ENCODE measurements at regions not wholly inside any gene's neighbourhood (a gene's known extent, or its start where the extent isn't known, plus 50 kb on each side); places are given as distances from the start of the nearest gene placed in this dataset.

DNA sequence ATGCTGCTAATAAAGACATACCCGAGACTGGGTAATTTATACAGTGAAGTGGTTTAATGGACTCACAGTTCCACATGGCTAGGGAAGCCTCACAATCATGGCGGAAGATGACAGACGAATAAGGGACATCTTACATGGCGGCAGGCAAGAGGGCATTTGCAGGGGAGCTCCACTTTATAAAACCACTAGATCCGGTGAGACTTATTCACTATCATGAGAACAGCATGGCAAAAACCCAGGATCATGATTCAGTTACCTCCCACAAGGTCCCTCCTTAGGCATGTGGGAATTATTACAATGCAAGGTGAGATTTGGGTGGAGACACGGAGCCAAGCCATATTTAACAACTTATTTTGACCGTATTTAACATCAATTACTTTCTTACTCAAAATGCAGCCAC, 739.0 kb downstream of the NCAM2 start:
- H3K9me3 Mint-ChIP-seq: peaks cover 4% of the 10 kb centered on the region
- intact Hi-C loops (cut with micrococcal nuclease): no loop called here
- no peak overlapping the region for H3K27ac Mint-ChIP-seq
- POLR2A ChIA-PET: no interaction called here
- H3K36me3 Mint-ChIP-seq: no peaks in the 10 kb centered on the region
- H3K27me3 Mint-ChIP-seq: no peaks in the 10 kb centered on the region
- DNase-seq: no peak
- no peak overlapping the region for H3K4me3 Mint-ChIP-seq
- CTCF ChIA-PET: no interaction called here
- H3K4me1 Mint-ChIP-seq (ENCODE audit: low read depth): no peaks in the 10 kb centered on the region

DNA sequence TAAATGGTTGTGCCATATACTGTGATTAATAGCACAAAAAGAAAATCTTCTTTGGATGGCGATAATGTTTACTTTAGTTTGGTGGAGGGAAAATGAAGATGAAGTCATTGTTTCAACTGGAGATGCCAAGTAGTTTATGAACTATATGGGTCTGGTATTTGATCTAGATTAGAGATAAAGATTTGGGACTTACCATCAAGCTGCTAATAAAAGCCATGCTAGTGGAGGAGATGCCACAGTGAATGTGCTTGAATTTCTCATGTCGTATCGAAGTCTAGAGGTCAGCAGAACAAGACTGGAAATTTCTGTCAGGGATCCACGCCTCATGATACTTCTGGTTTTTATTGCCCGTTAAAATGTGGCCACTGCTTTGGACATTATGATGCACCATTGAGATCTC, 742.0 kb downstream of the NCAM2 start:
- intact Hi-C loops (cut with micrococcal nuclease): no loop called here
- peaks cover 11% of the 10 kb centered on the region for H3K9me3 Mint-ChIP-seq
- POLR2A ChIA-PET: no interaction called here

DNA sequence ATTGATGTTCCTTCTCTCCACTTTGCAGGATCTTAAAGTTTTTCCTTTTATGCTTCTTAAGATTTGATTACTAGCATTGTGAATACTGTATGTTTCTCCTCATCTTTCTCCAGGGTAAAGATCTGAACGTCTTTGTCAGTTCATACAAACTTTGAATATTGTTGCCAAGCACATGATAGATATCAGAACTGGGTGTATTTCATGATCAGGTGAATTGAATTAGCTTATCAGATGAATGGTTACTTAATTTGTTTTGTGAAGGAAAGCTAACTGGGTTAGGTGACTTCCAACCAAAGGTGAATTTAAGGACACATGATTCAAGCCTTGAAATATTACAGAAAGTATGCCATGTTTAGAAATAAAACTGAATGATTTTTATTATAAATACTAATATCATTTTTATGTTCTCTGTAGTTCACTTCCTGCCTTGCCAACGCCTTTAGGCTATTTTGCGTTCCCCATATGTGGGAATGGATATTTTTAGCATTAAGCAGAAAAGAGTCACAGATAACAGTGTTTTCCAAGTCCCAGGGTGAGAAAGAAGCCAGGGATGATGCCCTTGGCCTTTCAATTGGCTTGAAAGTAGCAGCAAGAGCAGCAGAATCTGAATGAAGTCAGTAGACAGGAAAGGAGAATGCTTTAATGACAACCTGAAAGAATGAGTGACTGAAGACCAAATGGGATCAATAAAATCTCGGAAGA, 752.1 kb downstream of the NCAM2 start:
- Mint-ChIP-seq H3K27me3 (no peaks in the 10 kb centered on the region), H3K36me3 (no peaks in the 10 kb centered on the region), H3K27ac (no peak overlapping the region), H3K4me1 (ENCODE audit: low read depth) (no peaks in the 10 kb centered on the region), H3K9me3 (peaks cover 22% of the 10 kb centered on the region), H3K4me3 (no peak overlapping the region)
- CTCF ChIA-PET: no interaction called here
- intact Hi-C loops (cut with micrococcal nuclease): no loop called here
- POLR2A ChIA-PET: no interaction called here
- no peak for DNase-seq

More for the DNA sequence above, 742.0 kb downstream of the NCAM2 start:
- Mint-ChIP-seq H3K4me1 (ENCODE audit: low read depth) (no peaks in the 10 kb centered on the region), H3K36me3 (no peaks in the 10 kb centered on the region), H3K27me3 (no peaks in the 10 kb centered on the region), H3K4me3 (no peak overlapping the region), H3K27ac (no peak overlapping the region)
- CTCF ChIA-PET: no interaction called here
- DNase-seq: no peak

DNA sequence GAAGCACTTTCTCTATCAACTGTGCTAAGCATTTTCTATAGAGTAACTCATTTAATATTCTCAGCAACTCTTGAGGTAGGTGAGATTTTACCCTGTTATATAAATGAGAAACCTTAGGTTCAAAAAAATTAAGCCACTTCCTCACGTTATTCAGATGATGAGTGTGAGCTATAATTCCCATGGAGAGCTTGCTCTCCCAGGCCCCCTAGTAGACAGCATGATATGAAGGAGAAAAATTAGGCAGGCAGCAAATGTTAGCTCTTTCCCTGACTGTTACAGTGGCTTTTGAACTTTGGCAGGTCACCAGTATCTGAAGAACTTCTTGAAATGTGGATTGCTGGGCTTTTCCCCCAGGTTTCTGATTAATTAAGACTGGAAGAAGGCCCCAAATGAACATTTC, 753.1 kb downstream of the NCAM2 start:
- Mint-ChIP-seq H3K27me3 (no peaks in the 10 kb centered on the region), H3K4me1 (ENCODE audit: low read depth) (no peaks in the 10 kb centered on the region), H3K27ac (no peak overlapping the region), H3K9me3 (peaks cover 20% of the 10 kb centered on the region), H3K36me3 (peaks cover under 1% of the 10 kb centered on the region), H3K4me3 (no peak overlapping the region)
- ChIA-PET CTCF (no interaction called here), POLR2A (no interaction called here)
- intact Hi-C loops (cut with micrococcal nuclease): no loop called here
- no peak for DNase-seq

DNA sequence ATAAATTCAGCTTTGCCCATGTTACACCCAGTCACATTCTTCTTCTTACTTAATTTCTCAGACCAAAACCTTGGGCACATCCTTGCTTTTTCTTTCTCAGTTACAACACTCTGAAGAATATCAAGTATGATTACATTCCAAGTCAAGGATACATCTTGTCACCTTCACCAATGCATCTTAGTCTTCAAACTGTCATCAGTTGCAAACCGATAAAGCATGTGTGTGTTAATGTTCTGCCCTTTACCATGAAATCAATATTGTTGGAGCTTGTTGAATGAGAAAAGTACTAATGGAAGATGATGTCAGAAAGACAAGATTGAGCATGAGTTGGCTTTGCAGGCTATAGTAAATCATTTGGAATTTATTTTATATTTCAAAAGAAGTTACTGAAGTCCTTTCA, 764.6 kb downstream of the NCAM2 start:
- POLR2A ChIA-PET: no interaction called here
- CTCF ChIA-PET: no interaction called here
- H3K9me3 Mint-ChIP-seq: peaks cover 6% of the 10 kb centered on the region

DNA sequence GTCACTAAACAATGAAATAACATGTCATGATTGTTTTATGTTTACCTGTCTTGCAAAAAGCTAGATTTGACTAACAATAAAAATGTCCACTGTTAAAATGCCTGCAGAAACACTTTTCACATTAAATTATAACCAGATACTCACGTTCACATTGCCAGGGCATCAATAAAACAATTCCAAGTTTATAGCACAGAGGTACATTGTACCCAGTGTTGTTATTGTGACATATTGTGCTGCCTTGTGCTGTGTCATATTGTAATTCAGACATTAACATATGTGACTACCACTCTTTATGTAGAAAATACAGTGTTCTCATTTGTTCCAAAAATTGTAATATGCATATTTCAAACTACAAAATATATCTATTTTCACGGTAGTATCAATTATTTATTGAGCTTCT, 766.1 kb downstream of the NCAM2 start:
- no peak overlapping the region for H3K4me3 Mint-ChIP-seq
- no peak overlapping the region for H3K27ac Mint-ChIP-seq
- ChIA-PET CTCF (no interaction called here), POLR2A (no interaction called here)
- no peaks in the 10 kb centered on the region for H3K36me3 Mint-ChIP-seq
- DNase-seq: no peak
- no peaks in the 10 kb centered on the region for H3K4me1 Mint-ChIP-seq (ENCODE audit: low read depth)
- H3K27me3 Mint-ChIP-seq: no peaks in the 10 kb centered on the region
- H3K9me3 Mint-ChIP-seq: peaks cover 16% of the 10 kb centered on the region
- intact Hi-C loops (cut with micrococcal nuclease): no loop called here

More for the DNA sequence above, 764.6 kb downstream of the NCAM2 start:
- H3K4me1 Mint-ChIP-seq (ENCODE audit: low read depth): no peaks in the 10 kb centered on the region
- intact Hi-C loops (cut with micrococcal nuclease): no loop called here
- no peaks in the 10 kb centered on the region for H3K36me3 Mint-ChIP-seq
- DNase-seq: no peak
- H3K4me3 Mint-ChIP-seq: no peak overlapping the region
- no peak overlapping the region for H3K27ac Mint-ChIP-seq
- no peaks in the 10 kb centered on the region for H3K27me3 Mint-ChIP-seq

DNA sequence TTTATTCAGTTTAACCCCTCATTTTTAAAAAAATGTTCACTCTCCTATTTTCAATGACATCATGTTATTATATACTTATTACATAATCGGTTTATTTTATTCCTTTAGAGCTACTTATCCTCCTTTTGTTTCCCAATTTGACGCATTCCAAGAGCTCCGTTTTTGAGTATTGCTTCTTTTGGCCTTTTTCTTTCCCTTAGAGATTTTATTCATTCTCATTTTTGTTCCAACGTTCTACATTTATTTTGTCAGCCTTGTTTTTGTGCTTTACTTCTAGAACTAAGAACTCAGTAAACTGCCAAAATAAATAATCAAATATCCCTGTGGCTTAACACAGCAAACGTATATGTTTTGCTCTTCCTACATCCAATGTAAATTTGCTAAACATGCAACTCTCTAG, 769.1 kb downstream of the NCAM2 start:
- Mint-ChIP-seq H3K4me3 (no peak overlapping the region), H3K4me1 (ENCODE audit: low read depth) (no peaks in the 10 kb centered on the region), H3K27ac (no peak overlapping the region), H3K36me3 (no peaks in the 10 kb centered on the region), H3K27me3 (no peaks in the 10 kb centered on the region), H3K9me3 (peaks cover 17% of the 10 kb centered on the region)
- POLR2A ChIA-PET: no interaction called here
- intact Hi-C loops (cut with micrococcal nuclease): no loop called here
- CTCF ChIA-PET: no interaction called here
- no peak for DNase-seq

DNA sequence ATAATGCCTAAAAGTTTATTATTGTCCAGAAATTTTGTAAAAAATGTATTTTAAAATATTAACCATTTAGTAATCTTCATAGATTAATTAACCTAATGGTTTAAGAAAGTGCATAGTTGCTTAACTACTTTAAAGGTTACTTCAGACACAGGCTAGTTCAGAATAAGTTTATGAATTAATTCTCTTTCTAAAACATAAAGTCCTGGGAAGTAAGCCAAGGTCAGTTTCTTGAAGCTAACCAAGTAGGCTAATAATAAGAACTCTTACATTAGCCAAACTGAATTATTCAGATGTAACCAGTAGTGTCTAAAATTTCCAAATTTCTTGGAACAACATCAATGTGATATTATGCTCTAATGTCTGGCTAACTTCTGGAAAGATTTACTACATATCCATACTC, 790.4 kb downstream of the NCAM2 start:
- CTCF ChIA-PET: no interaction called here
- intact Hi-C loops (cut with micrococcal nuclease): no loop called here
- Mint-ChIP-seq H3K4me1 (ENCODE audit: low read depth) (no peaks in the 10 kb centered on the region), H3K36me3 (no peaks in the 10 kb centered on the region), H3K9me3 (peaks cover 11% of the 10 kb centered on the region), H3K27me3 (no peaks in the 10 kb centered on the region), H3K27ac (no peak overlapping the region), H3K4me3 (no peak overlapping the region)
- no peak for DNase-seq
- POLR2A ChIA-PET: no interaction called here

DNA sequence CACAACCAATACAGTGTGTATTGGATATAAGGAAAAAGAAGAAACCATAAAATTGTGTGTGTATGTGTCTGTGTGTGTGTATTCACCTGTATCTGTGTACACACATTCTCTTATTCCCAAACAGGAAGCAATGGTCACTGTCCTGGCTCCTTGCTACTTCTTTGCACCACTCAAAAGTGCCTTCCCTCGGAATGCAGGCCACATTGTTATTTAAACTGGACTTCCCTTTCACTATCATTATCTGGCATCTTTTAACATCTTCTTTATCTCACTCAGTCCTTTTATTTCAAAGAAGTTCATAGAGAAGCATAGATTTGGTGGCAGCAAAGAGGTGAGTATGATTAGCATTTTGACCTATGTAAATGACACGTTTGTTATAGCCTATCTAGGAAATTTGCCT, 803.7 kb downstream of the NCAM2 start:
- Mint-ChIP-seq H3K4me3 (no peak overlapping the region), H3K9me3 (peaks cover 13% of the 10 kb centered on the region), H3K36me3 (no peaks in the 10 kb centered on the region), H3K27me3 (no peaks in the 10 kb centered on the region), H3K4me1 (ENCODE audit: low read depth) (no peaks in the 10 kb centered on the region), H3K27ac (no peak overlapping the region)
- DNase-seq: no peak
- ChIA-PET POLR2A (no interaction called here), CTCF (no interaction called here)
- intact Hi-C loops (cut with micrococcal nuclease): no loop called here

DNA sequence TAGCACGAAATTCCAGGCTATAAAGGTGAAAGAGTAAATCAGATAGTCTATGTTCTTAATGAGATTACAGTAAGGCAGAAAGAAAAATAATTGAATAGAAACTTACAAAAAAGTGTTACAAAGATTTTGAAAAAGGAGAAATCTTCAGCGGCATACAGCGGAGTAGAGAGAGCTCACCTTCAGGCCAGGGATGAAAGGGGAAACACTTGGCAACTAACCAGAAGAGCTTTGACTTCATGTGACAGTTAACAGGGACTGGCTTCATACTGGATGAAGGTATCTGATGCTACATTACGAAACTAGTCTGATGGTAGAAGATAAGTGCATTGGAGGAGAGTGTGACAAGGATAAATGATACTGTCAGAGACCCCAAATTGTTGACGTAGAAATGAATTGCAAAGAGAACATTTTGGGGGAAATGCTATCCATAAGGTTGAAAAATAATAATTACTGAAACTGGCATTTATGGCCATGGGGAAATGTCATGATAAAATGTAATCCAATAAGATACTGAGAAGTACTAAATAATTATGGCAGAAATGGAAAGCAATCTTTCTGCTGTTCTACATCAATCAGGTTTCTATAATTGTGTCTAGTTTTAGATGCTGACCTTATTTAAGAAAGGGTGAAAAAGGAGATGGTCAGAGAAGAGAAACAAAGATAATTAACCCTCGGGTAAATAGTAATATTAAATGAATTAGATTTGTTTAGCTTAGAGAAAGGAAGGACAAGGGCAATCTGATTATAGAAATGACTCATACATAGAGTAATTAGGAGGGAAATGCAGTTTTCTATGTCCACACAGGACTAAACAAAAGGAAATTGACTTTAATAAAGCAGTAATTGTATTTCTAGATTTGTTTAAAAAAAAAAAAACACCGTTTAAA, 808.7 kb downstream of the NCAM2 start:
- ChIA-PET CTCF (no interaction called here), POLR2A (no interaction called here)
- intact Hi-C loops (cut with micrococcal nuclease): no loop called here
- H3K4me3 Mint-ChIP-seq: no peak overlapping the region
- no peak overlapping the region for H3K27ac Mint-ChIP-seq
- no peaks in the 10 kb centered on the region for H3K36me3 Mint-ChIP-seq
- DNase-seq: no peak
- H3K27me3 Mint-ChIP-seq: no peaks in the 10 kb centered on the region
- no peaks in the 10 kb centered on the region for H3K4me1 Mint-ChIP-seq (ENCODE audit: low read depth)
- peaks cover 16% of the 10 kb centered on the region for H3K9me3 Mint-ChIP-seq

DNA sequence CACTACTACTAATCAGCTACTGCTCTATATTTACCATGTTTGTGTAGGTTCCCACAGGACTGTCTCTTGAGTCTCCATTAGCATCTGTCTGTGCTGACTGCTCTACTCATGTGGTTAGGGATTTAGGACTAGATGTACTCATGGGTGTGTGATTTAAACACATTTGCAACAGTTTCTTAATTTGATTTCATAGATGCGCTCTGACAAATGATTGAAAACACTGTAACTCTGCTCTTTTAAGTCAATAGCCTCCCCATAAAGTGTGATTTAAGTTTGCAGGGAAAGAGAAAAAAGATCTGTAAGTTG, 809.3 kb downstream of the NCAM2 start:
- ChIA-PET POLR2A (no interaction called here), CTCF (no interaction called here)
- Mint-ChIP-seq H3K27me3 (no peaks in the 10 kb centered on the region), H3K9me3 (peaks cover 16% of the 10 kb centered on the region), H3K27ac (no peak overlapping the region), H3K4me1 (ENCODE audit: low read depth) (no peaks in the 10 kb centered on the region), H3K4me3 (no peak overlapping the region), H3K36me3 (no peaks in the 10 kb centered on the region)
- DNase-seq: no peak
- intact Hi-C loops (cut with micrococcal nuclease): no loop called here

DNA sequence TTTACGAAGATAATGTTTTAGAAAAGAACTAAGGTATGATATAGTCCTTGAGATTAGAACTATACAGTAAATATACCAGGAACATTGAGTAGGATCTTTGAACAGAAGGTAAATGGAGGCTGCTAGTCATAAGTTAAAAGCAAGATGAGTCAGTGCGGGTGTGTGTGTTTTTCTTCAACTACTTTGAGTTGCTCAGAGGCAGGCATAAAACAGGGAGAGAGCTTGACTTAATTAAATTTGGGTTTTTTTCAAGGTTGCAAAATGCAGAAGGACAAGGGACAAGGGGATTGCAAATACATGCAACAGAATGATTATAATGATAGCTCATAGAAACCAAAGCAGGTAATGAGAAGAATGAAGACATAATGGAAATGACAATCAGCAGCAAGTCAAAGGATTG, 815.1 kb downstream of the NCAM2 start:
- ChIA-PET POLR2A (no interaction called here), CTCF (no interaction called here)
- DNase-seq: no peak
- H3K27ac Mint-ChIP-seq: no peak overlapping the region
- intact Hi-C loops (cut with micrococcal nuclease): no loop called here
- H3K4me1 Mint-ChIP-seq (ENCODE audit: low read depth): no peaks in the 10 kb centered on the region
- no peak overlapping the region for H3K4me3 Mint-ChIP-seq
- no peaks in the 10 kb centered on the region for H3K36me3 Mint-ChIP-seq
- peaks cover 8% of the 10 kb centered on the region for H3K9me3 Mint-ChIP-seq
- no peaks in the 10 kb centered on the region for H3K27me3 Mint-ChIP-seq

DNA sequence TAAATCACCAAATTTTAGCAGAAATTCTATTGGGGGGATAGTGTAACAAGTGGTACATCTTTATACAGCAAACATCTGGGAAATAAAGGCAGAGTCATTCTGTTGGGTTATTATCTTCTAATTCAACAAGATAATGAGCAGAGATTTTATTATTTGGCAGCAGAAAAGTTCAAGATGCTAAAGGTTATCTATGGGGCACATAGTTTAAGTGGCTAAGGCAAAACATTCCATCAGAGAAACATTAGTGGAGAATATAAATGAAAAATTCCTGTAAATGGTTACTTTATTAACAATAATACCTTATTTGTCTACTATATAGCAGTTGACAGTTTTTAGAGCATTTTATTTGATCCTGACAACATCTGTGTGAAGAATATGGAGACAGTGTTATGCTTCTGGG, 815.7 kb downstream of the NCAM2 start:
- POLR2A ChIA-PET: no interaction called here
- Mint-ChIP-seq H3K4me1 (ENCODE audit: low read depth) (no peaks in the 10 kb centered on the region), H3K4me3 (no peak overlapping the region), H3K9me3 (peaks cover 9% of the 10 kb centered on the region), H3K27ac (no peak overlapping the region), H3K27me3 (no peaks in the 10 kb centered on the region), H3K36me3 (no peaks in the 10 kb centered on the region)
- no peak for DNase-seq
- CTCF ChIA-PET: no interaction called here
- intact Hi-C loops (cut with micrococcal nuclease): no loop called here

Measured in activated CD4-positive, alpha-beta memory T cell treated with anti-CD3 and anti-CD28 coated beads for 36 hours (primary cell).